Endothelial cell of umbilical vein (primary cell): ENCODE measurements at regions not wholly inside any gene's neighbourhood (a gene's known extent, or its start where the extent isn't known, plus 50 kb on each side); places are given as distances from the start of the nearest gene placed in this dataset.

Experiments
- BruUV-seq: library from RNA; stranded (reverse); fragments of 400-500 nt; replicated peaks from 2 replicates; lab custom pipeline; 2021; lab: Mats Ljungman, UMichigan
- CTCF ChIA-PET: fragments of 300-600, 350-600 bp; sonication (Branson Sonifier 250); formaldehyde crosslinking; loops from one replicate; lab custom pipeline; 2021; ENCODE audit warnings: antibody characterized with exemption, inconsistent platforms; lab: Charles Lee
- POLR2A ChIA-PET: fragments of 300-600, 350-600 bp; sonication (Branson Sonifier 250); formaldehyde crosslinking; loops from one replicate; lab custom pipeline; 2021; ENCODE audit warnings: antibody characterized with exemption, inconsistent platforms; lab: Charles Lee
- DNase-seq: peaks from one replicate; pipeline ENCODE4 v3.0.0-alpha.2; 2011; ENCODE audit warnings: low read depth, low spot score
- FAIRE-seq: peaks from 2 replicates; lab custom pipeline; 2011; peaks lifted over from hg19 to GRCh38; lab: Jason Lieb, UNC
- H2AFZ ChIP-seq: 2 replicates; pipeline ENCODE4 v1.6.0; 2012; ENCODE audit warnings: low read depth, low read length, control low read depth, inconsistent platforms
- H3K27ac ChIP-seq: 2 replicates; pipeline ENCODE4 v1.5.1; 2011; ENCODE audit warnings: low read depth, mild to moderate bottlenecking, control low read depth, low read length, moderate library complexity; ENCODE audit not compliant: insufficient read depth
- H3K27me3 ChIP-seq, 2 experiments: 2 replicates each; pipeline versions ENCODE4 v1.6.0 to v1.6.1; 2011; ENCODE audit warnings: low read length in 2 of 2, mixed read lengths in 1 of 2; ENCODE audit not compliant: control insufficient read depth in 2 of 2, insufficient read depth in 2 of 2
- H3K36me3 ChIP-seq, 2 experiments: 2 replicates in 1 of 2; 3 replicates in 1 of 2; pipeline ENCODE4 v1.5.1; 2011; ENCODE audit warnings: low read length in 2 of 2, mild to moderate bottlenecking in 1 of 2, moderate library complexity in 1 of 2; ENCODE audit not compliant: control insufficient read depth in 2 of 2, insufficient read depth in 2 of 2; ENCODE audit errors: extremely low read depth in 1 of 2
- H3K4me1 ChIP-seq: 3 replicates; pipeline ENCODE4 v1.5.1; 2011; ENCODE audit warnings: mild to moderate bottlenecking, low read length; ENCODE audit not compliant: control insufficient read depth, insufficient read depth; ENCODE audit errors: extremely low read depth
- H3K4me2 ChIP-seq: 2 replicates; pipeline ENCODE4 v1.6.1; 2011; ENCODE audit warnings: low read length, control low read depth, mixed read lengths; ENCODE audit not compliant: insufficient read depth
- H3K4me3 ChIP-seq, 3 experiments: fragments of 200-600 bp in 1 of 3; sonication (generic), shearing (Covaris generic) in 1 of 3; replicated peaks in 1 of 3; 2 replicates each; pipeline ENCODE4 v1.5.1; 2011 to 2016; ENCODE audit warnings: control low read depth in 3 of 3, low read length in 3 of 3, mild to moderate bottlenecking in 2 of 3, inconsistent platforms in 1 of 3, low read depth in 1 of 3, moderate library complexity in 1 of 3; ENCODE audit not compliant: insufficient read depth in 1 of 3
- H3K79me2 ChIP-seq: 2 replicates; pipeline ENCODE4 v1.6.0; 2012; ENCODE audit warnings: low read length, inconsistent platforms; ENCODE audit not compliant: control insufficient read depth, insufficient read depth
- H3K9ac ChIP-seq: replicated peaks from 2 replicates; pipeline ENCODE3; 2011; ENCODE audit warnings: low read length, control low read depth; ENCODE audit not compliant: insufficient read depth; ENCODE audit errors: extremely low read depth
- H3K9me1 ChIP-seq: replicated peaks from 3 replicates; pipeline ENCODE4 v1.6.0; 2011; ENCODE audit warnings: mild to moderate bottlenecking, low read length; ENCODE audit not compliant: control insufficient read depth, insufficient read depth; ENCODE audit errors: extremely low read depth
- H3K9me3 ChIP-seq: replicated peaks from 2 replicates; pipeline ENCODE4 v1.5.1; 2012; ENCODE audit warnings: low read length, inconsistent platforms; ENCODE audit not compliant: control insufficient read depth, insufficient read depth
- H4K20me1 ChIP-seq: replicated peaks from 2 replicates; pipeline ENCODE3; 2011; ENCODE audit warnings: mild to moderate bottlenecking, low read length; ENCODE audit not compliant: control insufficient read depth, insufficient read depth; ENCODE audit errors: extremely low read depth
- CTCF ChIP-seq, 2 donors: IDR thresholded peaks; 1 replicate in 1 of 2; 2 replicates in 1 of 2; pipeline ENCODE4 v1.5.1; 2011; ENCODE audit warnings: low read length in 2 of 2, mild to moderate bottlenecking in 2 of 2, moderate library complexity in 2 of 2, control low read depth in 1 of 2, inconsistent platforms in 1 of 2, low read depth in 1 of 2; ENCODE audit not compliant: insufficient read depth in 1 of 2; ENCODE audit errors: extremely low read depth in 1 of 2
- GATA2 ChIP-seq: IDR thresholded peaks from 2 replicates; pipeline ENCODE4 v1.7.0; 2011; ENCODE audit warnings: low read depth, mild to moderate bottlenecking, moderate library complexity, mixed read lengths, low read length; ENCODE audit not compliant: insufficient read length, insufficient read depth
- JUN ChIP-seq: IDR thresholded peaks from 2 replicates; pipeline ENCODE4 v1.6.1; 2011; ENCODE audit warnings: borderline replicate concordance, low read depth; ENCODE audit not compliant: insufficient read length, insufficient read depth
- MAX ChIP-seq: IDR thresholded peaks from 2 replicates; pipeline ENCODE4 v1.6.1; 2011; ENCODE audit not compliant: insufficient read depth, insufficient read length
- MYC ChIP-seq: IDR thresholded peaks from one replicate; pipeline ENCODE4 v1.6.1; 2011; ENCODE audit warnings: mild to moderate bottlenecking, low read depth, low read length
- POLR2A ChIP-seq: IDR thresholded peaks from 2 replicates; pipeline ENCODE4 v1.6.1; 2012; ENCODE audit warnings: low read depth, mild to moderate bottlenecking, control low read depth, low read length
- dilution Hi-C: fragments of 300-500 bp; cut with MboI; formaldehyde crosslinking; loops from one replicate; pipeline ENCODE4 v1.15.0; 2019; ENCODE audit warnings: low sequenced_read_pairs; ENCODE audit not compliant: extremely low pct_ligation_motif_present
- intact Hi-C: fragments of 100-400 bp; cut with micrococcal nuclease; formaldehyde crosslinking; loops from one replicate; pipeline ENCODE4 v1.10.0; 2022

- Histone ChIP-seq H3K4me2 (no peak overlapping the region), H3K9me1 (no peaks in the 10 kb centered on the region), H3K27me3 (no peaks in the 10 kb centered on the region), H4K20me1 (no peaks in the 10 kb centered on the region), H3K79me2 (no peaks in the 10 kb centered on the region), H2AFZ (no peak overlapping the region), H3K9ac (no peak overlapping the region), H3K27ac (no peak overlapping the region), H3K36me3 (no peaks in the 10 kb centered on the region), H3K4me3 (no peak overlapping the region), H3K4me1 (no peaks in the 10 kb centered on the region), H3K9me3 (no peaks in the 10 kb centered on the region)
- intact Hi-C loops: no loop called here
- DNase-seq: no peak
- POLR2A ChIA-PET: no interaction called here
- CTCF ChIA-PET: interaction anchor here (1.2 kb wide), 1 partner anchor 11 kb away, joined by 5 read pairs; no protein-coding TSS in a partner anchor
- TF ChIP-seq POLR2A (no peak), JUN (no peak)
- BruUV-seq: no TSS peak
- FAIRE-seq: no peak
- dilution Hi-C loops: no loop called here
Measured at GRCh38 chr6:92159046-92159445, 1260.3 kb downstream of the EPHA7 start.

- BruUV-seq: no TSS peak
- FAIRE-seq (no peak), DNase-seq (no peak)
- Histone ChIP-seq H2AFZ (no peak overlapping the region), H4K20me1 (no peaks in the 10 kb centered on the region), H3K4me3 (no peak overlapping the region), H3K79me2 (no peaks in the 10 kb centered on the region), H3K4me2 (no peak overlapping the region), H3K9me1 (no peaks in the 10 kb centered on the region), H3K27ac (no peak overlapping the region), H3K36me3 (no peaks in the 10 kb centered on the region), H3K27me3 (no peaks in the 10 kb centered on the region), H3K9me3 (no peaks in the 10 kb centered on the region), H3K9ac (no peak overlapping the region), H3K4me1 (no peaks in the 10 kb centered on the region)
- dilution Hi-C loops: no loop called here
- ChIA-PET CTCF (no interaction called here), POLR2A (no interaction called here)
- TF ChIP-seq CTCF (IDR thresholded peaks at IDR 0.05; ENCODE audit: extremely low read depth in 1 of 2, insufficient read depth in 1 of 2, low read depth in 1 of 2, low read length in 2 of 2) (no peak), GATA2 (no peak), MYC (no peak), MAX (no peak)
- intact Hi-C loops: no loop called here
Measured at GRCh38 chr6:92150553-92150952, 1268.8 kb downstream of the EPHA7 start.
